GM23248 (cell line): ENCODE measurements at regions not wholly inside any gene's neighbourhood (a gene's known extent, or its start where the extent isn't known, plus 50 kb on each side); places are given as distances from the start of the nearest gene placed in this dataset.
A peak's percentile ranks its signal among the peaks of the same experiment; 100 is the strongest.
"Not testable (repeated sequence)": the region's sequence is repeated elsewhere in the genome, so short reads cannot be mapped to it uniquely, and the experiment has no call there.

Source experiments
- DNase-seq: peaks from one replicate; pipeline ENCODE4 v3.0.0-alpha.2; 2015
- H2AFZ ChIP-seq: fragments of 200-600 bp; sonication (generic); 2 replicates; pipeline ENCODE4 v1.6.1; 2016; ENCODE audit warnings: antibody characterized with exemption
- H3F3A ChIP-seq: fragments of 200-600 bp; sonication (generic); 2 replicates; pipeline ENCODE4 v1.6.1; 2016; ENCODE audit warnings: mild to moderate bottlenecking, antibody characterized with exemption, mixed run types; ENCODE audit not compliant: insufficient read depth
- H3K27ac ChIP-seq: fragments of 200-600 bp; sonication (generic); 2 replicates; pipeline ENCODE4 v1.5.1; 2016; ENCODE audit warnings: mild to moderate bottlenecking
- H3K27me3 ChIP-seq: fragments of 200-600 bp; sonication (generic); replicated peaks from 2 replicates; pipeline ENCODE4 v1.6.1; 2016; ENCODE audit warnings: mild to moderate bottlenecking; ENCODE audit not compliant: insufficient read depth
- H3K36me3 ChIP-seq: fragments of 200-600 bp; sonication (generic); 2 replicates; pipeline ENCODE4 v1.6.1; 2016; ENCODE audit warnings: low read depth, mild to moderate bottlenecking
- H3K4me1 ChIP-seq: fragments of 200-600 bp; sonication (generic); 2 replicates; pipeline ENCODE4 v1.6.1; 2016; ENCODE audit warnings: mild to moderate bottlenecking; ENCODE audit not compliant: insufficient read depth
- H3K4me2 ChIP-seq: fragments of 200-600 bp; sonication (generic); one replicate; pipeline ENCODE4 v1.6.1; 2016; ENCODE audit warnings: mild to moderate bottlenecking; ENCODE audit not compliant: unreplicated experiment
- H3K4me3 ChIP-seq: fragments of 200-600 bp; sonication (generic); 2 replicates; pipeline ENCODE4 v1.5.1; 2016; ENCODE audit warnings: mild to moderate bottlenecking
- H3K79me2 ChIP-seq: fragments of 200-600 bp; sonication (generic); 2 replicates; pipeline ENCODE4 v1.6.1; 2016; ENCODE audit warnings: mild to moderate bottlenecking; ENCODE audit not compliant: insufficient read depth
- H3K9ac ChIP-seq: fragments of 200-600 bp; sonication (generic); 2 replicates; pipeline ENCODE4 v1.6.1; 2016; ENCODE audit warnings: mild to moderate bottlenecking
- H3K9me2 ChIP-seq: fragments of 200-600 bp; sonication (generic); 2 replicates; pipeline ENCODE4 v1.6.1; 2016; ENCODE audit warnings: mixed run types, mild to moderate bottlenecking, moderate library complexity; ENCODE audit not compliant: insufficient read depth
- H3K9me3 ChIP-seq: fragments of 200-600 bp; sonication (generic); one replicate; pipeline ENCODE4 v1.6.1; 2017; ENCODE audit warnings: low read depth
- H4K20me1 ChIP-seq: fragments of 200-600 bp; sonication (generic); 2 replicates; pipeline ENCODE4 v1.6.0; 2016; ENCODE audit not compliant: insufficient read depth
- EZH2 ChIP-seq: fragments of 200-600 bp; sonication (generic); IDR thresholded peaks from 2 replicates; pipeline ENCODE4 v1.6.1; 2018; ENCODE audit warnings: antibody characterized with exemption, mild to moderate bottlenecking; ENCODE audit not compliant: insufficient read depth, poor library complexity, severe bottlenecking
- EZH2phosphoT487 ChIP-seq: fragments of 200-600 bp; sonication (generic); IDR thresholded peaks from 2 replicates; pipeline ENCODE4 v1.6.1; 2018; ENCODE audit warnings: antibody characterized with exemption, moderate library complexity, mild to moderate bottlenecking, low read depth; ENCODE audit not compliant: insufficient read depth
- WGBS, 2 experiments: methylation state at CpG; one replicate each; pipeline ENCODE4 v1.1.6; 2015 to 2017; ENCODE audit warnings: low lambda C conversion rate in 2 of 2, low coverage in 1 of 2; ENCODE audit errors: missing lambda C conversion rate in 2 of 2; 5-methylcytosine and 5-hydroxymethylcytosine counted together
- in situ Hi-C: fragments of 300-500 bp; cut with MboI; formaldehyde crosslinking; loops from 2 replicates; pipeline ENCODE4 v1.15.0; 2020

GRCh38 chr3:30481241-30481640, 125.2 kb upstream of the TGFBR2 start:
- in situ Hi-C loops = no loop called here

GRCh38 chr3:30484229-30484628, 122.2 kb upstream of the TGFBR2 start:
- H3K4me1 ChIP-seq, in situ Hi-C loops, H3K27me3 ChIP-seq, H3K27ac ChIP-seq, H3K36me3 ChIP-seq, H3K9me2 ChIP-seq, H3K9me3 ChIP-seq, H3K9ac ChIP-seq, H3F3A ChIP-seq, H2AFZ ChIP-seq, H3K4me3 ChIP-seq, H4K20me1 ChIP-seq, H3K79me2 ChIP-seq, H3K4me2 ChIP-seq: not testable (repeated sequence)
- peak; percentile 22 for DNase-seq
- 75 to 81% methylated on average over 3 of the region's 3 CpGs for WGBS, 2 experiments

More at GRCh38 chr3:30481241-30481640, 125.2 kb upstream of the TGFBR2 start:
- Histone ChIP-seq H3K4me3 (no peak overlapping the region), H4K20me1 (no peaks in the 10 kb centered on the region), H3K4me1 (peaks cover 9% of the 10 kb centered on the region), H3F3A (0 out of 2 replicates have a peak, but pooled peaks cover 5% of the 10 kb centered on the region), H3K9ac (no peak overlapping the region), H3K27me3 (no peaks in the 10 kb centered on the region), H3K36me3 (no peaks in the 10 kb centered on the region), H3K4me2 (no peak overlapping the region), H2AFZ (no peak overlapping the region), H3K9me2 (no peaks in the 10 kb centered on the region), H3K79me2 (no peaks in the 10 kb centered on the region), H3K9me3 (no peaks in the 10 kb centered on the region), H3K27ac (no peak overlapping the region)
- TF ChIP-seq EZH2phosphoT487 (no peak), EZH2 (no peak)
- DNase-seq = no peak
- 15 to 28% methylated on average over 1 of the region's 1 CpG for WGBS, 2 experiments

- Histone ChIP-seq H3K9ac (no peak overlapping the region), H3K4me2 (no peak overlapping the region), H3F3A (0 out of 2 replicates have a peak, but pooled peaks cover 5% of the 10 kb centered on the region), H3K4me1 (no peaks in the 10 kb centered on the region), H3K9me2 (no peaks in the 10 kb centered on the region), H3K79me2 (no peaks in the 10 kb centered on the region), H3K27ac (no peak overlapping the region), H3K36me3 (0 out of 2 replicates have a peak, but pooled peaks cover 7% of the 10 kb centered on the region), H4K20me1 (no peaks in the 10 kb centered on the region), H2AFZ (no peak overlapping the region), H3K4me3 (no peak overlapping the region), H3K9me3 (no peaks in the 10 kb centered on the region), H3K27me3 (no peaks in the 10 kb centered on the region)
- in situ Hi-C loops = no loop called here
- 46 to 51% methylated on average over 2 of the region's 2 CpGs for WGBS, 2 experiments
- DNase-seq = no peak
- TF ChIP-seq EZH2 (no peak), EZH2phosphoT487 (no peak)
These were observed 120.0 kb upstream of the TGFBR2 start for GRCh38 chr3:30486368-30486767.

GRCh38 chr3:30488070-30488756, 118.2 kb upstream of the TGFBR2 start:
- H3K4me3 ChIP-seq = no peak overlapping the region
- H3K36me3 ChIP-seq = 0 out of 2 replicates have a peak, but pooled peaks cover 7% of the 10 kb centered on the region
- WGBS, 2 experiments = 84 to 93% methylated on average over 4 of the region's 4 CpGs
- no peaks in the 10 kb centered on the region for H3K27me3 ChIP-seq
- in situ Hi-C loops = no loop called here
- H3F3A ChIP-seq = peaks cover 22% of the 10 kb centered on the region
- H3K27ac ChIP-seq = no peak overlapping the region
- no peak overlapping the region for H2AFZ ChIP-seq
- H3K9me2 ChIP-seq = no peaks in the 10 kb centered on the region
- no peaks in the 10 kb centered on the region for H3K79me2 ChIP-seq
- no peak overlapping the region for H3K4me2 ChIP-seq
- no peak overlapping the region for H3K9ac ChIP-seq
- H3K9me3 ChIP-seq = no peaks in the 10 kb centered on the region
- no peak for TF ChIP-seq EZH2
- TF ChIP-seq EZH2phosphoT487 = no peak
- peaks cover 16% of the 10 kb centered on the region for H3K4me1 ChIP-seq
- no peaks in the 10 kb centered on the region for H4K20me1 ChIP-seq
- DNase-seq = no peak
